Suprapubic skin (tissue), 4 donors: ENCODE measurements at regions not wholly inside any gene's neighbourhood (a gene's known extent, or its start where the extent isn't known, plus 50 kb on each side); places are given as distances from the start of the nearest gene placed in this dataset.

Experiments
- CTCF ChIP-seq, 2 donors: fragments of 200-600 bp in 1 of 2; fragments of 450-650 bp in 1 of 2; sonication (generic) in 1 of 2; IDR thresholded peaks; one replicate each; pipeline ENCODE4 v1.5.1; 2016 to 2019; ENCODE audit warnings: antibody characterized with exemption in 2 of 2, mild to moderate bottlenecking in 1 of 2, moderate library complexity in 1 of 2
- POLR2A ChIP-seq, 2 donors: fragments of 450-650 bp; IDR thresholded peaks; one replicate each; pipeline ENCODE4 v1.6.1; 2017; ENCODE audit warnings: antibody characterized with exemption in 2 of 2, mild to moderate bottlenecking in 2 of 2, moderate library complexity in 2 of 2
- POLR2AphosphoS5 ChIP-seq, 3 donors: sonication (generic); formaldehyde crosslinking; IDR thresholded peaks; one replicate each; pipeline ENCODE4 v1.6.1; 2017; ENCODE audit warnings: antibody characterized with exemption in 3 of 3

GRCh38 chr2:129103936-129104878 is 785.5 kb upstream of the HS6ST1 start:
- TF ChIP-seq POLR2A (IDR thresholded peaks at IDR 0.05) (no peak), CTCF (IDR thresholded peaks at IDR 0.05) (no peak), POLR2AphosphoS5 (IDR thresholded peaks at IDR 0.05) (no peak)
